LNCAP (cell line): ENCODE measurements at regions not wholly inside any gene's neighbourhood (a gene's known extent, or its start where the extent isn't known, plus 50 kb on each side); places are given as distances from the start of the nearest gene placed in this dataset.

Experiments
- CTCF ChIP-seq: fragments of 450-650 bp; IDR thresholded peaks from 2 replicates; pipeline ENCODE4 v1.5.1; 2017; ENCODE audit warnings: mild to moderate bottlenecking

DNA sequence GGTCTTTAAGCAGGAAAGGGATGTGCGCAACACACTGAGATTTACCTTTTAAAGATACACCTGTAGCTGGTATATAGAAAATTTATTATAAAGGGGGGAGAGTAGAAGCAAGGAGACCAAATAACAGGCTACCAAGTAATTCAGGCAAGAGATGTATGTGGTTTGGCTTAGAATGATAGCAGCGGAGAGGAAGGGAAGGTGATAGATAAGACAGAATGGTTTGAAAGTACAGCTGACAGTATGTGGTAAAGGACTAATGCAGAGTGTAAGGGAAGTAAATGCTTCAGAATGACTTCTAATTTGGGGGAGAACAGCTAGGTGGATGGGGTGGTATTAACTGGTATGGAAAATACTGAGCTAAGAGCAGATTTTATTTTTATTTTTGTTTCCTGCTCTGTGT is 308.9 kb downstream of the ANTXR2 start:
- TF ChIP-seq CTCF: no peak

DNA sequence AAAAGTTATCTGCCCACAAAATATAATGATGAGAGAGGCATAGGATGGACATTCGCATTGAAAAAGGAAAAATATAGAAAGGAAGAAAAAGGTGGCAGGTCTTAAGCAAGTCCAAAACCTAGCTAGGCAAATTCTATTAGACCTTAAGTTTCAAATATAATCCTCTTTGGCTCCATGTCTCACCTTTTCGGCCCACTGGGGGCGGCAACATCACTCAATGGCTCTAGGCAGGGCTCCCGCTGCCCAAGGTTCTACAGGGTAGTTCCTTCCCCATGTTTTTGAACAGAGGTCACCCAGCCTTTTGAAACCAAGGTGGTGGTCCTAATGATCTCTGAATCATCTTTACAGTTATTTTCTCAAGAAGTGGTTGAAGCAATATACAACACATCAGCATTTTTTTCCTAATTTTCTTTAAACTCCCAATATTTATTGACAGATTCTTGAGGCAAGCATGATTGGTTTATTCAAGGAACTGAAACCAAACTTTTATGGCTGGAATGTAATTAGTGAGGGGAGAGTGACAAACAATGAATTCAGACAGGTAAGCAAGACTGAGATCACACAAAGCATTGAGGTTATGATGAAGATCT is 309.4 kb downstream of the ANTXR2 start:
- TF ChIP-seq CTCF: no peak

- no peak for TF ChIP-seq CTCF
These were observed 313.2 kb downstream of the ANTXR2 start for GRCh38 chr4:79759793-79760192.

DNA sequence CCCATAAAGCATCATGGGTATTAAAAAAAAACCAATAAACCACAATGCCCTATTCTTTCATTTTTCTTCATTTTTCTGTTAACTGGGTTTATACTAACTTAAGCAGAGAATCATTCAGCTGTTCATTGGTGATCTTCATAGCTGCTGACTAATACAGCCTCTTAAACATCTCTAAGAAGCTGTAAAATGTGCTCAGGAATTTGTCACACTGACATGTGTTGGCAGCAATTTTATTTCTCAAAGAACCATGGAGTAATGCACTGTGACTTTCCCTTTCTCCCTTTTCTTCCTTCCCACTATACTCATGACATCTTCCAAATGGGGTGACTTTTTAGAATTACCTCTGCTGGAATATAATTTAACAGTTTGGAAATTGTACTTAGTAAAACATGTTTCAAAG is 315.4 kb downstream of the ANTXR2 start:
- no peak for TF ChIP-seq CTCF

DNA sequence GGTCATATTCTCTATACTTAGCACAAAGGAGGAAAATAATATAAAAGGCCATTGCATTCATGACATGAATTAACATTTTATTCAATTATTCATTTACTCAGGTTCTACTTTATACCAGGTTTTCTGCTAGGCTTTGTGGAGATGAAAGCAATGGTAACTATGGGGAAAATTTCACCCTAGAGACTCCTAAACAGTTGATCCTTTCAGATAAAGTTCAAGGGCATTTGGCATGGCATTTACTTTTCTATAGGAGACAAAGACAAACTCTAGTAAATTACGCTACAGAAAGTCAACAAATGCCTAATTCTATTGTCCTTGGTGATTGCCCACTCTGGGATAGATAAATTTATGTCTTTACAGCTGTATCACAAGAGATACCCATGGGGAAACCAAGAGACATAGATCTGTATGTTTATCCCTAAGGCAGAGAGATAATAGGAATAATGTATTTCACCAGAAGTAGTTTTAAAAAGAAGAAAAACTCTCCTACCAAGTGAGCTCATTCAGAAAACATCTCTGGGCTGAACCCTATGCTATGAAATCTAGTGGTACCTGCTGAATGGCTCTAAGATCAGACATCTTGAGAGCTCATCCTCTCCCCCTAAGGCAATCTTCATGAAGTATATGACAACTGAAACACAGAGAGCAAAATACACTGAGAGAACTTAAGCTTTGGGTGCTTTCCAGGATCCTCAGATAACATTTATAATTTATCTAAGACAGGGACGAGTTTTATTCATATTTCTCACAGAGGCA is 316.7 kb downstream of the ANTXR2 start:
- TF ChIP-seq CTCF: no peak

DNA sequence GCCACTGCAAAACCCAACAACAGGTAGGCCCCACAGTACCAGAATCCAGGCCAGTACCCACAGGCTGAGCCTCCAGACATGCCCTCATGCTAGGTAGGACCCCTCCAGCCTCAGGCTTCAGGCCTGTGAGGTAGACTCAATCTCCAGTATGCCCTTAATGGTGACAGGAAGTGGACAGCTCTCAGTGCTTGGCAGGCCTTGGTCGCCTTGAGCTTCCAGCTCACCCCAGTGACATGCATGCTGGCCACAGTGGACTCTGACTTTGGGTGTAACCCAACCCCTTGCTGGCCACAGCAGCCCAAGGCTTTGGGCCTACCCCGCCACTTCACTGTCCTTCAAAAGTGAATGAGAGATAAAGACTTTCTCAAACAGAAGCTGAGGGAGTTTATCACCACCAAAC is 324.2 kb downstream of the ANTXR2 start:
- TF ChIP-seq CTCF: no peak

- no peak for TF ChIP-seq CTCF
These were observed 325.8 kb downstream of the ANTXR2 start for GRCh38 chr4:79747252-79747651.
